ENCODE measurements at regions not wholly inside any gene's neighbourhood (a gene's known extent, or its start where the extent isn't known, plus 50 kb on each side); places are given as distances from the start of the nearest gene placed in this dataset.
A peak's percentile ranks its signal among the peaks of the same experiment; 100 is the strongest.
"Not testable (repeated sequence)": the region's sequence is repeated elsewhere in the genome, so short reads cannot be mapped to it uniquely, and the experiment has no call there.

- DNase-seq (ENCODE audit: low read depth in 1 of 2, low spot score in 1 of 2), result no peak
- in situ Hi-C loops (cut with HindIII; ENCODE audit: low pct_unique_long_range_greater_than_20kb, low sequenced_read_pairs), result no loop called here
Observed at GRCh38 chr3:30308131-30308530, 298.3 kb upstream of the TGFBR2 start.

DNA sequence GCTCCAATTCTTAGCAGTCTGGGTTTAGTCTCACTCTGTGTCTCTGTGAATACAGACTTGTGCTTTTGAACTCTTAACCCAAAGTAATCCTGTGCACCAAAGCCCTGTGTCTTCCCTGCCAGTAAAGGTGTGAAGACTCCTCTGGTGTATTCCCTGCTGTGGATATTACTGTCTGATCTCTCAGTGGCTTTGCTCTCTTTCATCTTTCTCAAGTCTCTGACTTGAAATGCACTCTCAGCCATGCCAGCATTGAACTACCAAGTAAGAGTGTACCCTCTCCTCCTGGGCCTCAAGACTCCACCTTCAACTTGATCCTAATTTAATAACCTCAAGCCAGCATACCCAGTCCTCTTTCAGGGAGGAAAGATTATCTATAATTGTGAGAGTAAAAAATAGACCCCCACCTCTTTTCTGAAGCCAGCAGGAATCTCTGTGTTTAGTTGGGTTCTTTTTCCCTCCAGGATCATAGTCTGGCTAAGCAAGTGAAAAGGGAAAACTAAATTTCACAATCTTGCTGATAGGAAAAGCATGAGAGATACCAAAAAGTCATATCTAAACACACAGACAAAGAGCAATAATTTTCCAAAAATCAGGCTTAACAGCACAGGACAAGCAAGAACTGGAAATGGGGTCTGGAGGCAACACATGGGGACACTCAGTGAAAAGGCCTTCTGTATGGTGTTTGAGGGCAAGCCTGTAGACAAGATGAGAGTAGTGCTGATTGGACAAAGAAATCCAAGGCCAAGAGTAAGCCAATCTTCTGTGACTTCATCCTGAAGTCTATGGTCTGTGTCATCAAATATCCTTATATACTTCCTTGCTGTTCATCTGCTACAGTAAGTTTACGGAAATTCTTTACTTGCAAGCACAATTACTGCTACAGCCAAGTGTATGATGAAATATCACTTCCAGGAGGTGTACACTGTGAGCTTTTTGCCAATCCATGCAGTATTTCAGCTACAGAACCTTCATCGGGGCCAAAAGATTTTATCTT is 296.1 kb upstream of the TGFBR2 start:
- in situ Hi-C loops (cut with HindIII; ENCODE audit: low pct_unique_long_range_greater_than_20kb, low sequenced_read_pairs), result no loop called here
- TF ChIP-seq JUND (IDR thresholded peaks at IDR 0.05; ENCODE audit: low read depth), result no peak
- DNase-seq (ENCODE audit: low read depth in 1 of 2, low spot score in 1 of 2), result no peak

More at GRCh38 chr3:30308131-30308530, 298.3 kb upstream of the TGFBR2 start:
- TF ChIP-seq JUND (IDR thresholded peaks at IDR 0.05; ENCODE audit: low read depth), result no peak

- no peak for TF ChIP-seq JUND (IDR thresholded peaks at IDR 0.05; ENCODE audit: low read depth)
- no peak for DNase-seq (ENCODE audit: low read depth in 1 of 2, low spot score in 1 of 2)
- in situ Hi-C loops (cut with HindIII; ENCODE audit: low pct_unique_long_range_greater_than_20kb, low sequenced_read_pairs), result no loop called here
Observed at GRCh38 chr3:30311781-30312180, 294.6 kb upstream of the TGFBR2 start.

GRCh38 chr3:30313840-30314239 is 292.6 kb upstream of the TGFBR2 start:
- in situ Hi-C loops (cut with HindIII; ENCODE audit: low pct_unique_long_range_greater_than_20kb, low sequenced_read_pairs), result no loop called here
- TF ChIP-seq JUND (IDR thresholded peaks at IDR 0.05; ENCODE audit: low read depth), result no peak
- no peak for DNase-seq (ENCODE audit: low read depth in 1 of 2, low spot score in 1 of 2)

DNA sequence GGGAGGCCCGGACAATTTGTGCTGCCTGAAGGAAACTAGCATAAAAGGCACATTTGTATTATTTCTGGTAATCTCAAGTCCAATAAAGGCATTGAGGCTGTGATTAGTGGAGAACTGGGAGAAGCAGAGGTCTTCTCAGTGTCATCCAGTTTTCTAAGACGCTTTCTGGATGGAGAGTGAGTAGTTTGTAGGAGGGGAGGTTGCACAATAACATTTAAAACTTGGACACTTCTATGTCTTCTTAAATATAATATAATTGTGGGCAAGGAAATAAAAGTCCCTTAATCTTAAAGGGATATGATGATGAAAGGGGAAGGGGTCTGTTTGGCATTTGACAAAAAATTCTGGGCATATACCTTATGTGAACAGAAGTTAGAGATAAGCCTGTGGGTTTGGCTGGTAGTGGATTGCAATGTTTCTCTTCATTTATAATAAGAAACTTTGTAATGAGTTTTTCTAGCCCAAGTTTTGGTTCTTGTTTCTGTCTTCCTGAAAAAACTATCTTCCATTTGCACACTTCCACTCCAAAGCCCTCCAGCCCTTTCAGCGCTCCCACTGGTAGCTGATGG is 291.6 kb upstream of the TGFBR2 start:
- in situ Hi-C loops (cut with HindIII; ENCODE audit: low pct_unique_long_range_greater_than_20kb, low sequenced_read_pairs), result no loop called here
- TF ChIP-seq JUND (IDR thresholded peaks at IDR 0.05; ENCODE audit: low read depth), result no peak
- no peak for DNase-seq (ENCODE audit: low read depth in 1 of 2, low spot score in 1 of 2)

DNA sequence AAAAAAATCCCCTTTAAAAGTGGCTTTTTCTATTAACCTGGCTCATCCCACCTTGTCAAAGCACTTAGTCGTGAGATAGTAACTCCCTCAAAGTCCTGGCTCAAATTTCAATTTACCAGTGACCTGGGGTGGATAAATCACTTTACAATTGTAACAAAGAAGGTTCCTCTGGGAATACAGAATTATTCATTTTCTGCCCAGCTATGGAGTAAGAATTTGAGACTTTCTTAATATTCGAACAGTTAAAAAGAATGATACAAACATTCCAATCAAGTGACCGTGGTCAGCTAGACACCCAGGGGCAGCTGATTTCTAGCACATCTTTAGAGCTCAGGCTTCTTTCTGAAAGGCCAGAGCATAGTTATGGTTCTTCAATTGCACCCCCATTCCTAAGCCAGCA is 291.0 kb upstream of the TGFBR2 start:
- no peak for DNase-seq (ENCODE audit: low read depth in 1 of 2, low spot score in 1 of 2)
- TF ChIP-seq JUND (IDR thresholded peaks at IDR 0.05; ENCODE audit: low read depth), result no peak
- in situ Hi-C loops (cut with HindIII; ENCODE audit: low pct_unique_long_range_greater_than_20kb, low sequenced_read_pairs), result no loop called here

GRCh38 chr3:30317561-30317960 is 288.8 kb upstream of the TGFBR2 start:
- TF ChIP-seq JUND (IDR thresholded peaks at IDR 0.05; ENCODE audit: low read depth), result no peak
- no peak for DNase-seq (ENCODE audit: low read depth in 1 of 2, low spot score in 1 of 2)

DNA sequence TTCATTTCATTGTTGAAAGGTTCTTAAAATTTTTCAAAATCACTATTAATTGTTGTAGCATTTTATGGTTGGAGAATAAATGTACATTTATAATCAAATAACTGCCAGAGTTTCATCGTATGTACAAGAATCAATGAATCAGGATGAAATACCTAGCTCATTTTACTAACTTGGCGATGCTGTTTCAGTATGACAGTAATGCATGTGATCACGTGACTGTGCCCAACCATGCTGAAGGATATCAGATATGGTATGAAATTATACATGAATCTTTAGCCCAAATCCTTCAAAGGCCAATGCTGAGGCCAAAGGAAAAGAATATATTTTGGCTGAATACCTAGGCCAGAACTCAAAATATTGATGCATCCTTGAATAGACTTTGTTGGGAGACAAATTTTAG is 288.3 kb upstream of the TGFBR2 start:
- no peak for TF ChIP-seq JUND (IDR thresholded peaks at IDR 0.05; ENCODE audit: low read depth)
- DNase-seq (ENCODE audit: low read depth in 1 of 2, low spot score in 1 of 2), result no peak
- in situ Hi-C loops (cut with HindIII; ENCODE audit: low pct_unique_long_range_greater_than_20kb, low sequenced_read_pairs), result no loop called here

More at GRCh38 chr3:30317561-30317960, 288.8 kb upstream of the TGFBR2 start:
- in situ Hi-C loops (cut with HindIII; ENCODE audit: low pct_unique_long_range_greater_than_20kb, low sequenced_read_pairs), result no loop called here

GRCh38 chr3:30319713-30320112 is 286.7 kb upstream of the TGFBR2 start:
- peak in 1 of 2 experiments; percentile 12 for DNase-seq (ENCODE audit: low read depth in 1 of 2, low spot score in 1 of 2)
- TF ChIP-seq JUND (IDR thresholded peaks at IDR 0.05; ENCODE audit: low read depth), result no peak
- in situ Hi-C loops (cut with HindIII; ENCODE audit: low pct_unique_long_range_greater_than_20kb, low sequenced_read_pairs), result no loop called here

DNA sequence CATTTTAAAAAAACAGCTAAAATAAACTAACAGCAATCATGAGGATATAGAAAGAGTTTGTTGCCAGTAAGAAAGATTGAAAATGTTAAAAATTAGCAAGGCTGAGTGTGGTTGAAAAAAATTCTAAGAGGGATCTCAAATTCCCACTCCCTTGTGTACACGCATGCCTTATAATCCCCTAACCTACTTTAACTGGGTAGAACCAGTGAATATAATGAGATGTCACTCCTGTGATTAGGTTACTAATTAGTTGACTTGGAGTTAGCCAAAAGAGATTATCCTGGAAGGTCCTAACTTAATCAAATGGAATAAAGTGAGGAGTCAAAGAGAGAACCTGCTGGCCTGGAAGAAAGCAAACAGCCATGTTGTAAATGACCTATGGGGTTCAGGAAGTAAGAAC is 286.0 kb upstream of the TGFBR2 start:
- TF ChIP-seq JUND (IDR thresholded peaks at IDR 0.05; ENCODE audit: low read depth), result no peak
- in situ Hi-C loops (cut with HindIII; ENCODE audit: low pct_unique_long_range_greater_than_20kb, low sequenced_read_pairs), result no loop called here
- no peak for DNase-seq (ENCODE audit: low read depth in 1 of 2, low spot score in 1 of 2)

DNA sequence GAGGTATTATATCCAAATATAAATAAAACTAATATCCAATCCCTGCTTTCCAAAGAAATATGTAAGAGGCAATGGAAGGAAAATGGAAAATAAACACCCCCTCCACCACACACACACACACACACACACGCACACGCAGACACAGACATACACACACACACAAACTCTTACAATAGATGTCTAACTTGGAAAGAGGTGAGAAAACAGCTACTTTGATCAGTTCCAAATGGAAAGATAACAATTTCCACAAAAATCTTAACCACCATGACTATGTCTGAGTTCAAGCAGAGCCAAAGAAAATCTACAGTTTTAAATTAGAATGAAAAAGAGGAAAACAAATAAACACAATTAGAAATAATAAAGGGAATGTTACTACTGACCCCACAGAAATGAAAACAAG is 285.3 kb upstream of the TGFBR2 start:
- no peak for TF ChIP-seq JUND (IDR thresholded peaks at IDR 0.05; ENCODE audit: low read depth)
- no peak for DNase-seq (ENCODE audit: low read depth in 1 of 2, low spot score in 1 of 2)
- in situ Hi-C loops (cut with HindIII; ENCODE audit: low pct_unique_long_range_greater_than_20kb, low sequenced_read_pairs), result no loop called here

- in situ Hi-C loops (cut with HindIII; ENCODE audit: low pct_unique_long_range_greater_than_20kb, low sequenced_read_pairs); DNase-seq (ENCODE audit: low read depth in 1 of 2, low spot score in 1 of 2): not testable (repeated sequence)
Observed at GRCh38 chr3:30323649-30324048, 282.8 kb upstream of the TGFBR2 start.

DNA sequence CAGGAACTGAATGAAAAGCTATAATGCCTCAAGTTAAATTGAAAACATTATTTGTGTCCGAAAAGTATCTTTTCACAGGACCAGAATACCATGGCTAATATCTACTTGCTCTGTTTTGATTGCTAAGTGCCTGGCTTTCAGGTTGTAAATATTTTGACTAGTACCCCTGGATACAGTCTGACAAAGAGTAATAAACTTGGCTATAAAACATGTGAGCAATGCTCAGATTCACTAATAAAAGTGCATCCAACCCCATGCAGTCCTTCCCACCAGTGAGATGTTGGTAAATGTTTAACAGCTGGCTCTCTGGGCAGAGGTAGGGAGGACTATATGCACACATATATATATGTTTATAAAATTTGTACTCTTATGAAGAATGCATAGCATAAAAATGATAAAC is 281.8 kb upstream of the TGFBR2 start:
- DNase-seq (ENCODE audit: low read depth in 1 of 2, low spot score in 1 of 2), result no peak
- TF ChIP-seq JUND (IDR thresholded peaks at IDR 0.05; ENCODE audit: low read depth), result no peak

DNA sequence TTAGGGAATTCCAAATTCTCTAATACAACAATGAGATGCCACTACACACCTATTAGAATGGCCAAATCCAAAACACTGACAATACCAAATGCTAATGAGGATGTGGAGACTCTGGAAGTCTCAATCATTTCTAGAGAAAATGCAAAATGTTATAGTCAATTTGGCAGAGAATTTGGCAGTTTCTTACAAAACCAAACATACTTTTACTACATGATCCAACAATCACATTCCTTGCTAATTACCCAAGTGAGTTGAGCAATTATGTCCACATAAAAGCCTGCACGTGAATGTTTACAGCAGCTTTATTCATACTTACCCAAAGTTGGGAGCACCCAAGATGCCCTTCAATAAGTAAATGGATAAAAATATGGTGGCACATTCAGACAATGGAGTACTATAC is 278.4 kb upstream of the TGFBR2 start:
- in situ Hi-C loops (cut with HindIII; ENCODE audit: low pct_unique_long_range_greater_than_20kb, low sequenced_read_pairs); DNase-seq (ENCODE audit: low read depth in 1 of 2, low spot score in 1 of 2): not testable (repeated sequence)

More for the DNA sequence above, 281.8 kb upstream of the TGFBR2 start:
- in situ Hi-C loops (cut with HindIII; ENCODE audit: low pct_unique_long_range_greater_than_20kb, low sequenced_read_pairs), result no loop called here

GRCh38 chr3:30328935-30329334 is 277.5 kb upstream of the TGFBR2 start:
- DNase-seq (ENCODE audit: low read depth in 1 of 2, low spot score in 1 of 2); in situ Hi-C loops (cut with HindIII; ENCODE audit: low pct_unique_long_range_greater_than_20kb, low sequenced_read_pairs): not testable (repeated sequence)
